K562 (cell line): ENCODE measurements at regions not wholly inside any gene's neighbourhood (a gene's known extent, or its start where the extent isn't known, plus 50 kb on each side); places are given as distances from the start of the nearest gene placed in this dataset.

ENCODE experiments used
- ATAC-seq: fragments of 200-7000 bp; cut with Tn5 transposase; 3 replicates; pipeline ENCODE4 v1.9.1; 2020; ENCODE audit warnings: moderate library complexity
- BruUV-seq: library from RNA; stranded (reverse); fragments of 400-500 nt; replicated peaks from 2 replicates; lab custom pipeline; 2021; lab: Mats Ljungman, UMichigan
- CTCF ChIA-PET: fragments of 300-600 bp; formaldehyde crosslinking; extraction: SDS; loops from one replicate; lab custom pipeline; 2021; ENCODE audit warnings: low intra/inter-chr PET ratio; lab: Yijun Ruan, JAX
- POLR2A ChIA-PET: fragments of 300-600, 350-650 bp; sonication (Branson Sonifier 250); formaldehyde crosslinking; extraction: SDS; loops from one replicate; lab custom pipeline; 2021; ENCODE audit warnings: antibody characterized with exemption, inconsistent platforms; lab: Yijun Ruan, JAX
- DNase-seq, 4 experiments: peaks; one replicate each; pipeline versions ENCODE4 v3.0.0 to v3.0.0-alpha.2; 2011 to 2018; ENCODE audit warnings: low spot score in 3 of 4, mixed read lengths in 3 of 4; ENCODE audit errors: extremely low read depth in 1 of 4
- FAIRE-seq: peaks from 2 replicates; lab custom pipeline; 2011; peaks lifted over from hg19 to GRCh38; lab: Jason Lieb, UNC
- H2AFZ ChIP-seq: 2 replicates; pipeline ENCODE4 v1.6.0; 2011; ENCODE audit warnings: low read depth, low read length, control low read depth, inconsistent platforms
- H3K27ac ChIP-seq: fragments of 200-600 bp; 3 replicates; pipeline ENCODE4 v1.8.0; 2011; ENCODE audit warnings: low read depth, mild to moderate bottlenecking, control low read depth, inconsistent platforms, low read length, moderate library complexity, mixed read lengths; ENCODE audit errors: extremely low read depth
- H3K27me3 ChIP-seq, 2 experiments: fragments of 300-600 bp in 1 of 2; 2 replicates in 1 of 2; 3 replicates in 1 of 2; pipeline versions ENCODE4 v1.6.0 to v1.8.0; 2011; ENCODE audit warnings: inconsistent platforms in 2 of 2, low read length in 2 of 2, mild to moderate bottlenecking in 1 of 2, mixed read lengths in 1 of 2, moderate library complexity in 1 of 2; ENCODE audit not compliant: control insufficient read depth in 2 of 2, insufficient read depth in 2 of 2
- H3K36me3 ChIP-seq: fragments of 300-600 bp; 3 replicates; pipeline ENCODE4 v1.8.0; 2011; ENCODE audit warnings: mild to moderate bottlenecking, low read length, inconsistent platforms; ENCODE audit not compliant: control insufficient read depth, insufficient read depth
- H3K4me1 ChIP-seq, 2 experiments: fragments of 200-600 bp in 1 of 2; replicated peaks in 1 of 2; 2 replicates in 1 of 2; 3 replicates in 1 of 2; pipeline versions ENCODE4 v1.5.1 to v1.8.0; 2011; ENCODE audit warnings: inconsistent platforms in 2 of 2, low read length in 2 of 2, mild to moderate bottlenecking in 1 of 2, mixed read lengths in 1 of 2, moderate library complexity in 1 of 2; ENCODE audit not compliant: control insufficient read depth in 2 of 2, insufficient read depth in 2 of 2
- H3K4me2 ChIP-seq: 2 replicates; pipeline ENCODE4 v1.6.1; 2011; ENCODE audit warnings: low read length, control low read depth, inconsistent platforms, mixed read lengths; ENCODE audit not compliant: insufficient read depth
- H3K4me3 ChIP-seq: fragments of 200-600 bp; sonication (generic), shearing (Covaris generic); 2 replicates; pipeline ENCODE4 v1.5.1; 2016; ENCODE audit warnings: control low read depth, inconsistent platforms
- H3K79me2 ChIP-seq: fragments of 200-600 bp; 3 replicates; pipeline ENCODE4 v1.8.0; 2011; ENCODE audit warnings: low read length, inconsistent platforms; ENCODE audit not compliant: control insufficient read depth, insufficient read depth
- H3K9ac ChIP-seq, 2 experiments: 2 replicates each; pipeline versions ENCODE4 v1.6.0 to v1.6.1; 2011; ENCODE audit warnings: low read depth in 2 of 2, low read length in 2 of 2, control low read depth in 1 of 2, inconsistent platforms in 1 of 2, mild to moderate bottlenecking in 1 of 2, mixed read lengths in 1 of 2; ENCODE audit not compliant: insufficient read depth in 1 of 2
- H3K9me1 ChIP-seq: one replicate; pipeline ENCODE4 v1.6.0; 2011; ENCODE audit warnings: inconsistent platforms, mild to moderate bottlenecking, low read length, moderate library complexity; ENCODE audit not compliant: control insufficient read depth, insufficient read depth
- H3K9me3 ChIP-seq: replicated peaks from 2 replicates; pipeline ENCODE4 v1.5.1; 2011; ENCODE audit warnings: low read depth, low read length, inconsistent platforms; ENCODE audit not compliant: control insufficient read depth, insufficient read depth
- H4K20me1 ChIP-seq: replicated peaks from 2 replicates; pipeline ENCODE4 v1.6.1; 2011; ENCODE audit warnings: low read length, inconsistent platforms, mixed read lengths; ENCODE audit not compliant: control insufficient read depth, insufficient read depth
- CHCHD3 ChIP-seq: fragments of 250-450 bp; sonication (Bioruptor Pico); IDR thresholded peaks from 2 replicates; pipeline ENCODE4 v2.1.2; 2022; ENCODE audit warnings: mild to moderate bottlenecking
- HES1 ChIP-seq: fragments of 450-650 bp; IDR thresholded peaks from 2 replicates; pipeline ENCODE4 v1.6.1; 2016; ENCODE audit warnings: low read depth, mild to moderate bottlenecking, moderate library complexity
- KLF1 ChIP-seq: fragments of 450-650 bp; IDR thresholded peaks from 2 replicates; pipeline ENCODE4 v1.6.1; 2016; ENCODE audit warnings: missing genetic modification characterization, missing compliant biosample characterization
- NFIC ChIP-seq: fragments of 450-650 bp; IDR thresholded peaks from 2 replicates; pipeline ENCODE4 v1.6.1; 2017; ENCODE audit warnings: mild to moderate bottlenecking, inconsistent platforms
- REST ChIP-seq, 2 experiments: fragments of 450-650 bp; formaldehyde crosslinking in 1 of 2; IDR thresholded peaks; 2 replicates each; pipeline versions ENCODE4 v1.4.0 to v1.6.1; 2014 to 2020; ENCODE audit warnings: mild to moderate bottlenecking in 2 of 2, borderline replicate concordance in 1 of 2, low read depth in 1 of 2
- SIN3A ChIP-seq, 2 experiments: fragments of 150-350 bp in 1 of 2; IDR thresholded peaks; 2 replicates each; pipeline ENCODE4 v1.6.1; 2011 to 2016; ENCODE audit warnings: borderline replicate concordance in 2 of 2, low read depth in 2 of 2, low read length in 2 of 2, mild to moderate bottlenecking in 2 of 2, moderate library complexity in 2 of 2; ENCODE audit not compliant: control insufficient read depth in 1 of 2
- ZNF24 ChIP-seq: fragments of 450-650 bp; IDR thresholded peaks from 2 replicates; pipeline ENCODE4 v1.6.1; 2016
- ZNF780A ChIP-seq: fragments of 250-450 bp; sonication (Bioruptor Pico); IDR thresholded peaks from 2 replicates; pipeline ENCODE4 v1.5.0; 2021; ENCODE audit warnings: mild to moderate bottlenecking
- in situ Hi-C: fragments of 300-500 bp; cut with MboI; formaldehyde crosslinking; loops from 4 replicates; pipeline ENCODE4 v1.15.0; 2018; ENCODE audit warnings: inconsistent platforms, mixed read lengths
- intact Hi-C: fragments of 100-400 bp; cut with micrococcal nuclease; formaldehyde crosslinking; loops from 2 replicates; pipeline ENCODE4 v1.14.2; 2022
- TF ChIP-seq, protein P1 (sequence below): fragments of 450-650 bp; IDR thresholded peaks from 2 replicates; pipeline ENCODE4 v1.6.1; 2016; ENCODE audit warnings: antibody characterized with exemption

DNA sequence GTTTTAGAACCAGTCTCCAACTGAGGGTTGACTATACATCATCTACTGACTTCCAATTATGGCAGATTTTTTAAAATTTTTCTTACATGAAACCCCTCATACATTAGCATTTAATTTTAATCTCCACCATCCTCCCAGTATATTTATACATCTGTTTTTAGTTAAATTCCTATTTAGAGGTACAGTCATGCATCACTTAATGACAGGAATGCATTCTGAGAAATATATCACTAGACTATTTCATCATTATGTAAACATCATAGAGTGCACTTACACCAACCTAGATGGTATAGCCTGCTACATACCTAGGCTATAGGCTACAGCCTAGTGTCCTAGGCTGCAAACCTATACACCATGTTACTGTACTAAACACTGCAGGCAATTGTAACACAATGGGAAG is 316.7 kb upstream of the MARCKS start:
- no peak overlapping the region for H3K9ac ChIP-seq
- FAIRE-seq = no peak
- CTCF ChIA-PET = no interaction called here
- H3K36me3 ChIP-seq = no peaks in the 10 kb centered on the region
- no peaks in the 10 kb centered on the region for H3K79me2 ChIP-seq
- H4K20me1 ChIP-seq = no peaks in the 10 kb centered on the region
- no peak overlapping the region for H3K4me3 ChIP-seq
- in situ Hi-C loops = no loop called here
- DNase-seq = no peak
- no peaks in the 10 kb centered on the region for H3K27me3 ChIP-seq
- no peak overlapping the region for H3K4me2 ChIP-seq
- no peaks in the 10 kb centered on the region for H3K9me3 ChIP-seq
- H3K4me1 ChIP-seq = no peaks in the 10 kb centered on the region
- H2AFZ ChIP-seq = no peak overlapping the region
- no peak overlapping the region for H3K27ac ChIP-seq
- H3K9me1 ChIP-seq = no peaks in the 10 kb centered on the region
- no peak for ATAC-seq
- intact Hi-C loops = no loop called here
- POLR2A ChIA-PET = no interaction called here
- no TSS peak for BruUV-seq
- TF ChIP-seq, protein P1, sequence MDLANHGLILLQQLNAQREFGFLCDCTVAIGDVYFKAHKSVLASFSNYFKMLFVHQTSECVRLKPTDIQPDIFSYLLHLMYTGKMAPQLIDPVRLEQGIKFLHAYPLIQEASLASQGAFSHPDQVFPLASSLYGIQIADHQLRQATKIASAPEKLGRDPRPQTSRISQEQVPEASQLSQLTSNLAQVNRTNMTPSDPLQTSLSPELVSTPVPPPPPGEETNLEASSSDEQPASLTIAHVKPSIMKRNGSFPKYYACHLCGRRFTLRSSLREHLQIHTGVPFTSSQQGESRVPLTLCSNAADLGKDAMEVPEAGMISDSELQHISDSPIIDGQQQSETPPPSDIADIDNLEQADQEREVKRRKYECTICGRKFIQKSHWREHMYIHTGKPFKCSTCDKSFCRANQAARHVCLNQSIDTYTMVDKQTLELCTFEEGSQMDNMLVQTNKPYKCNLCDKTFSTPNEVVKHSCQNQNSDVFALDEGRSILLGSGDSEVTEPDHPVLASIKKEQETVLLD = no peak
- TF ChIP-seq HES1 (no peak), SIN3A (IDR thresholded peaks at IDR 0.05; ENCODE audit: borderline replicate concordance in 2 of 2, control insufficient read depth in 1 of 2, low read depth in 2 of 2, low read length in 2 of 2) (no peak), KLF1 (tag) (no peak), NFIC (no peak), ZNF24 (no peak), ZNF780A (CRISPR knock-in tag) (no peak), CHCHD3 (no peak), REST (IDR thresholded peaks at IDR 0.05; ENCODE audit: borderline replicate concordance) (no peak), REST (CRISPR knock-in tag; IDR thresholded peaks at IDR 0.05; ENCODE audit: low read depth) (no peak)
